ENCODE measurements at regions not wholly inside any gene's neighbourhood (a gene's known extent, or its start where the extent isn't known, plus 50 kb on each side); places are given as distances from the start of the nearest gene placed in this dataset.

DNA sequence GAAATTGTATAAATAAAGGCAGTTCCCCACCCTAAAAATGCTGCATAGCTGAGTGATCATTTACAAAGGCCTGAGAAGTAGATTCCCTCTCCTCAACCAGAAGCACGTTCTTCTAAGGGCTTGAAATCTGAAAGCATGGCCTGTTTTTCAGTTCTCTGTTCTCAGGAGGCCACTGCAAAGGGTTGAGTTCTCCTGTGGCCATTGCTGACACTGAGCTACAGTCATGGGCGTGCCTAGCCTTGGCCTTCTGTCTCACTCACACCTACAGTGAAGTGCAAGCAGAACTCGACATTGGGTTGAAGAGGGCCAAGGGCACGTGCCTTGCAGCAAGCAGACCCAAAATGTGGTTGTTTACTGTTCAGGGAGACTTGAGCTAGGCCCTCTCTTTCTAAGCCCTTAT, 276.6 kb upstream of the VLDLR start:
- Histone ChIP-seq H3K9me3 (no peaks in the 10 kb centered on the region), H3K27ac (no peak overlapping the region), H3K4me3 (no peak overlapping the region), H3K27me3 (no peaks in the 10 kb centered on the region), H3K4me1 (no peaks in the 10 kb centered on the region), H3K36me3 (no peaks in the 10 kb centered on the region)
- WGBS, 2 donors, result 79 to 86% methylated on average over 4 of the region's 4 CpGs
- no peak for ATAC-seq (ENCODE audit: low FRiP score in 2 of 2)
- TF ChIP-seq EP300 (IDR thresholded peaks at IDR 0.05) (no peak), POLR2A (IDR thresholded peaks at IDR 0.05) (no peak), CTCF (IDR thresholded peaks at IDR 0.05) (no peak), POLR2AphosphoS5 (IDR thresholded peaks at IDR 0.05) (no peak)
- no peak for DNase-seq

DNA sequence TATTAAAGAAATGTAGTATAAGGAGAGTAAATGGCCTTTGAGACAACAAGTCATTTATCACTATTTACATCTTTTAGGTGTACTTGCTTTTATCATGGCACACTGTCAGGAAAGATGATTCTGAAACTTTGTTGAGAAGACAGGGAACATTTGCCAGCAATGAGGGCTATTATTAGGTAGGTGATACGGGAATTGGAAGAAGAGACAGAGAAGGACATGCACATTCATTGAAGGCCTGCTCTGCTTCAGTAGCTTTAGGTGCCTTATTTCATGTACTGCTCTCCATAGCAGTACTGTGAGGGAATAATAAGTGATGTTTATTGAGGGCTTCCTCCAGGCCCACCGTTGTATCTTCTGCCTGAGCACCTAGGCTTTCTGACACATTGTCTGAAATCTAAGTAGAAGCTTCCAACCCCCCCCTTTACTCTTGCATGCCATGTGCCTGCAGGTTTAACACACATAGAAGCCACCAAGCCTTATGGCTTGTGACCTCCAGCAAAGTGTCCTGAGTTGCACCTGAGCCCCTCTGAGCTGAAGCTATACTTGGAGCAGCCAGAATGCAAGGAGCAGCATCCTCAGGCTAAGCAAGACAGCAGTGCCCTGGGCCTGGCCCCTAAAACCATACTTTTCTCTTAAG, 275.2 kb upstream of the VLDLR start:
- DNase-seq, result no peak
- Histone ChIP-seq H3K36me3 (no peaks in the 10 kb centered on the region), H3K27me3 (no peaks in the 10 kb centered on the region), H3K27ac (no peak overlapping the region), H3K9me3 (no peaks in the 10 kb centered on the region), H3K4me1 (no peaks in the 10 kb centered on the region), H3K4me3 (no peak overlapping the region)
- TF ChIP-seq POLR2A (IDR thresholded peaks at IDR 0.05), result no peak
- TF ChIP-seq EP300 (IDR thresholded peaks at IDR 0.05), result no peak
- no peak for TF ChIP-seq POLR2AphosphoS5 (IDR thresholded peaks at IDR 0.05)
- no peak for TF ChIP-seq CTCF (IDR thresholded peaks at IDR 0.05)
- WGBS, 2 donors, result 70 to 86% methylated on average over 2 of the region's 2 CpGs
- no peak for ATAC-seq (ENCODE audit: low FRiP score in 2 of 2)

DNA sequence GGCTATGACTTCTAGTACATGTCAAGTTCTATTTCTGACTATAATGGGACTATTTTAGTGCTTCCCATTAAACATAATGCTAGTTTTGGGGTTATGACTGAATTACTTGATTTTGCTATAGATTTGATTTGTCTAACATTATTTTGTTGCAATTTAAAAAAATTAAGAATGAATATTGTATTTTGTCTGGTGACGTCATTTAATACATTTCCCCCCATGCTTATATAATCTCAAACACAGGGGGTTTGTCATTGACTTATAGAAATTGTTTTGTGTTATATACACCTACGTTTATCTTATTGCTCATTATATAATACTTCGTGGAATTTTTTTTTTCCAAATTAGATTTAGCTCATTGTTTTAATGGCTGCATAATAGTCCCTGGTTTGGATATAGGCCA, 270.3 kb upstream of the VLDLR start:
- 84 to 90% methylated on average over 3 of the region's 3 CpGs for WGBS, 2 donors
- DNase-seq (no peak), ATAC-seq (ENCODE audit: low FRiP score in 2 of 2) (no peak)
- H3K9me3 ChIP-seq, result no peaks in the 10 kb centered on the region
- no peaks in the 10 kb centered on the region for H3K36me3 ChIP-seq
- no peak for TF ChIP-seq POLR2AphosphoS5 (IDR thresholded peaks at IDR 0.05)
- no peak for TF ChIP-seq POLR2A (IDR thresholded peaks at IDR 0.05)
- no peak for TF ChIP-seq CTCF (IDR thresholded peaks at IDR 0.05)
- no peak for TF ChIP-seq EP300 (IDR thresholded peaks at IDR 0.05)
- no peak overlapping the region for H3K27ac ChIP-seq
- H3K27me3 ChIP-seq, result no peaks in the 10 kb centered on the region
- H3K4me1 ChIP-seq, result no peaks in the 10 kb centered on the region
- H3K4me3 ChIP-seq, result no peak overlapping the region

- Histone ChIP-seq H3K9me3 (no peaks in the 10 kb centered on the region), H3K27me3 (no peaks in the 10 kb centered on the region), H3K4me1 (no peaks in the 10 kb centered on the region), H3K4me3 (no peak overlapping the region), H3K36me3 (no peaks in the 10 kb centered on the region), H3K27ac (no peak overlapping the region)
- ATAC-seq (ENCODE audit: low FRiP score in 2 of 2) (no peak), DNase-seq (no peak)
- WGBS, 2 donors, result 74% methylated on average over 4 of the region's 4 CpGs
- TF ChIP-seq POLR2AphosphoS5 (IDR thresholded peaks at IDR 0.05) (no peak), EP300 (IDR thresholded peaks at IDR 0.05) (no peak), POLR2A (IDR thresholded peaks at IDR 0.05) (no peak), CTCF (IDR thresholded peaks at IDR 0.05) (no peak)
Observed at GRCh38 chr9:2354216-2354615, 267.4 kb upstream of the VLDLR start.

Data from upper lobe of left lung (tissue), 6 donors.